Islet precursor cell (in vitro differentiated cells): ENCODE measurements at regions not wholly inside any gene's neighbourhood (a gene's known extent, or its start where the extent isn't known, plus 50 kb on each side); places are given as distances from the start of the nearest gene placed in this dataset.
"Not testable (repeated sequence)": the region's sequence is repeated elsewhere in the genome, so short reads cannot be mapped to it uniquely, and the experiment has no call there.

ENCODE experiments used
- DNase-seq: peaks from one replicate; pipeline ENCODE4 v3.0.0-alpha.2; 2018

DNA sequence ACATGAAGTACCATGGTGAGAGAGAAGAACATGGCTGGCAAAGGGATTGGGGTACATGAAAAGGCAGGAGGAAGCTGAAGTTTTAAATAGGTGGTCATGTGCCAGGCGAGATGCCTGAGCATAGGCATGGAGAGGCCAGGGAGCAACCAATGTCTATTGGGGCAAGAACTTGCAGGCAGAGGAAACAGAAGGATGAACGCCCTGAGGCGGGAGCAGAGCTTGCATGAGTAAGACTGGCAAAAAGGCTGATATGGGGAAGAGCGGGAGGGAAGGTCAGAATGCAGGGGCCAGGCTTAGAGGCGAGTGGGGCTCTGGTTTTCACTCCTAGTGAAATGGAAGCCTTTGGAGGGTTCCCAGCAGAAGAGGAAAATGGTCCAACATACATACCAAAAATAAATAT is 52.5 kb upstream of the VSTM5 start:
- DNase-seq, result peak; percentile 73

DNA sequence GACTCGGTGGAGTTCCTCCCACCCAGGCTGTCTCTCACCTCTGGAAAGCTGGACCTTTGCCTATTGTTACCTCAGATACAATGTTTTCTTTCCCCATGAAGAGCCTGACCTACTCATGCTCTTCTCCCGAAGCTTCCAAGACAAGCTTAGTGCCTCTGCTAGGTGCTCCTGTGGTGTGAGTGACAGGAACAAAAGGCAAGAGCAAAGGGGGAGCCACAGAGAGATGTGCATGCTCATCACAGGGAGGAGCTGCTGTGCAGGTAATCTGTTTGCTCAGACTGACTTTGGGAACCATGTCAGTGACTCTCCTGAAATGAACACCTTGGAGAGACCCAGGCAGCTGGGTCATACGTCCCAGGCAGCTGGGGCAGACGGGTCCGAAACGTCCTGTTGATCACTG is 53.6 kb upstream of the VSTM5 start:
- no peak for DNase-seq

DNA sequence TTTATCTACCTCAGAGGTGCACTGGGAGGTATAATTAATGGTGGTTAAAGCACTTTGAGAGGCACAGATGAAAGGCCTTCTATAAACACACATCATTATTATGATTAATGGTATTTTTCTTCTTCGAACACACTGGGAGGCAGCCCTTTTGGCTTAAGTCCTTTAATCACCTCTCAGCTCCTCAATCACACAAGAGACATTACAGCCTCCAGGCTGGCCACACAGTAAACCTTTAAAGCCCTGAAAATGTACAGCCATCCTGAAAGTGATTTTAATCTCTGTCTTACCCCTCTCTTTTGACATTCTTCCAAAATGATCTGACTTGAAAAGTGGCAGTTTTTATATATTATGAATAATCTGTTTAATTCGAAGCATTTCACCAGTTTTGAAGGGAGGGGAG is 54.3 kb upstream of the VSTM5 start:
- DNase-seq, result no peak

GRCh38 chr11:93905384-93905783 is 55.0 kb upstream of the VSTM5 start:
- no peak for DNase-seq

GRCh38 chr11:93906486-93906885 is 56.1 kb upstream of the VSTM5 start:
- DNase-seq, result no peak

GRCh38 chr11:93907901-93908300 is 57.5 kb upstream of the VSTM5 start:
- DNase-seq, result no peak

- DNase-seq, result peak; percentile 71
Observed at GRCh38 chr11:93908689-93909088, 58.3 kb upstream of the VSTM5 start.

GRCh38 chr11:93917673-93918072 is 67.3 kb upstream of the VSTM5 start:
- DNase-seq, result no peak

GRCh38 chr11:93921695-93922468 is 71.5 kb upstream of the VSTM5 start:
- peak; percentile 73 for DNase-seq

GRCh38 chr11:93922830-93923229 is 72.4 kb upstream of the VSTM5 start:
- DNase-seq, result no peak

- not testable (repeated sequence) for DNase-seq
Observed at GRCh38 chr11:93926099-93926498, 75.7 kb upstream of the VSTM5 start.

- no peak for DNase-seq
Observed at GRCh38 chr11:93929407-93929806, 79.0 kb upstream of the VSTM5 start.

GRCh38 chr11:93933230-93933629 is 82.8 kb upstream of the VSTM5 start:
- DNase-seq, result no peak

GRCh38 chr11:93935826-93936225 is 85.3 kb upstream of the HEPHL1 start:
- no peak for DNase-seq

GRCh38 chr11:93936460-93936859 is 84.7 kb upstream of the HEPHL1 start:
- DNase-seq, result peak; percentile 82

DNA sequence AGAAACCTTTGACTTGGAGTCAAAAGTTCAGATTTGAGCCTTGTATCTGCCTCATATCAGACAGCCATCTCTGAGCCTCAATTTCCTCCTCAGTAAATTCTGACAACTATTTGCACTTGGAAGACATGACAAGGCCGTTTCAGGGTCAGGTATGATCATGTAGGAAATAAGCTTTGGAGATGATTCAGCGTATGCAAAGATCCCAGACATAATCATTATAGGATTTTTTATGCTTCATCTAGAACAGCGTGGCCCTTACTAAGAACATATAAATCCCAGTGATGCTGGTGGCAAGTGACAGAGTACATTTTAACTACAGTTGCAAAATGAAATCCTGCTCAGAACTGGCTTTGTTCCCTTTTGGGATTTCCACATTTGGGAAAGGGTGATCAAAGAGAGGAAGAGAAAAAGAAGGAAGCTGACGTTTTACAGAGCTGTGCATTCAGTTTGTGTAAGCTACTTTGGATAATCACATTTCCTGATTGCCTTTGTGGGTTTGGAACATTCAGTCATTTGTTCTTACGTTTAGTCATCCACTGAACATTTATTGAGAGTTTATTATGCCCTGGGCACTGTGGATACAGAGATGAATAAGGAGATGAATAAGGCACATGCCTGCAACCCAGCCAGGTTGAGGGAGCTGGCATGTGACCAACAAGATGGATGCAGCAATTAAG is 81.9 kb upstream of the HEPHL1 start:
- DNase-seq, result no peak

DNA sequence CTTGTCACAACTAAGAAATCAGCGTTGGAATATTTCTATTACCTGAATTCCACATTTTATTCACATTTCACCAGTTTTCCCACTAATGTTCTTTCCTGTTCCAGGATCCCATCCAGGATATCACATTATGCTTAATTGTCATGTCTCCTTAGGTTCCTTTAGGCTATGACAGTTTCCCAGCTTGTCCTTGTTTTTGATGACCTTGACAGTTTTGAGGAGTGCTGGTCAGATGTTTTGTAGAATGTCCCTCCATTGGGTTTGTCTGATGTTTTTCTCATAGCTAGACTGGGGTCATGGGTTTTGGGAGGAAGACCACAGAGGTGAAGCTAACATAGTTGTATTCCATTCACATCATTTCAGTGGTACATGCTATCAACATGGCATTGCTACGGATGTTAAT is 80.8 kb upstream of the HEPHL1 start:
- no peak for DNase-seq

- DNase-seq, result no peak
Observed at GRCh38 chr11:93942176-93942575, 79.0 kb upstream of the HEPHL1 start.

GRCh38 chr11:93945596-93945995 is 75.6 kb upstream of the HEPHL1 start:
- DNase-seq, result no peak

- no peak for DNase-seq
Observed at GRCh38 chr11:93952082-93952780, 68.9 kb upstream of the HEPHL1 start.

- DNase-seq, result no peak
Observed at GRCh38 chr11:93957397-93957952, 63.7 kb upstream of the HEPHL1 start.

DNA sequence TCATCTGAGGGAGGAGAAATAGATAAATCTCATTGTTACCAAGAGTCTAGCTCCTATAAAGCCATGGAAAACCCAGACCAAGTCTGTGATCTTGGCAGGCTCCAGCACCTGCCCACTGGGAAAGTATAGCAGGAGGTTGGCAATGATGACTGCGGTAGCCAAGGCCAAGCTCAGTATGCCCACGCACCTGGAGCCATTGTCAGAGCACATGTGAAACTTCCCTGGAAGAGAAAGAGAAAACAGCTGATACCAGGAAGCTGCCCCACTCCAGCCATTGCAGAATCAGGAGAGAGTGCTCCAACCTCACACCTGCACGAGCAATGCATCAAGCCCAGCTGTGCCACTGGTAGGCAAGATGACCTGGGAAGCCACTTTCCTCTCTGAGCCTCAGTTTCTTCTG is 62.2 kb upstream of the HEPHL1 start:
- DNase-seq, result no peak

DNA sequence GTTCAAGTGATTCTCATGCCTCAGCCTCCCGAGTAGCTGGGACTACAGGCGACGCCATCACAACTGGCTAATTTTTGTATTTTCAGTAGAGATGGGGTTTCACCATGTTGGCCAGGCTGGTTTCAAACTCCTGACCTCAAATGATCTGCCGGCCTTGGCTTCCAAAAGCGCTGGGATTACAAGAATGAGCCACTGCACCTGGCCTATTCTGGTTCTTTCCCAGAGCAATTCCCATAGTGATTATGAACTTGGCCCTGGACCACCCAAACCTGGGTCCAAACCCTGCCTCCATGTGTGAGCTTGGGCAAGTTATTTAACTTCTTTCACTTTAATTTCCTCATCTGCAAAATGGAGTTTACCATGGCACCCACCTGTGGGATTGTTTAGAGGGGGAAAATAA is 61.5 kb upstream of the HEPHL1 start:
- DNase-seq, result no peak

GRCh38 chr11:93963072-93963471 is 58.1 kb upstream of the HEPHL1 start:
- no peak for DNase-seq
